ENCODE measurements at regions not wholly inside any gene's neighbourhood (a gene's known extent, or its start where the extent isn't known, plus 50 kb on each side); places are given as distances from the start of the nearest gene placed in this dataset.
"Not testable (repeated sequence)": the region's sequence is repeated elsewhere in the genome, so short reads cannot be mapped to it uniquely, and the experiment has no call there.

GRCh38 chr16:9159839-9160550 lies 68.6 kb downstream of the HAPSTR1 start:
- no peaks in the 10 kb centered on the region for H3K9me2 ChIP-seq (replicated peaks; ENCODE audit: insufficient read depth, low read length)
- H3K4me2 ChIP-seq (ENCODE audit: low read depth, low read length): peak overlapping the region; percentile 19; the same call in 1 of the 2 replicates
- no peak overlapping the region for H3K27ac ChIP-seq (ENCODE audit: low read length)
- H3K9me3 ChIP-seq (replicated peaks; ENCODE audit: insufficient read depth, low read length): no peaks in the 10 kb centered on the region
- H3K79me2 ChIP-seq (ENCODE audit: low read length): no peaks in the 10 kb centered on the region
- no peaks in the 10 kb centered on the region for H3K36me3 ChIP-seq (replicated peaks; ENCODE audit: insufficient read depth, low read length)
- TF ChIP-seq CTCF (IDR thresholded peaks at IDR 0.05; ENCODE audit: low read length) (peak; percentile 86), EZH2 (optimal IDR thresholded peaks at IDR 0.05; ENCODE audit: low read depth, low read length) (no peak)
- H3F3A ChIP-seq (ENCODE audit: insufficient read depth, low read length): no peaks in the 10 kb centered on the region
- no peak overlapping the region for H3K9ac ChIP-seq (ENCODE audit: low read length)
- H2AFZ ChIP-seq (ENCODE audit: low read length): 0 out of 2 replicates have a peak overlapping the region, but pooled peaks have one; percentile 1
- peak overlapping the region; percentile 4; the same call in 1 of the 2 replicates for H3K4me3 ChIP-seq (ENCODE audit: low read length)
- H3K4me1 ChIP-seq (ENCODE audit: low read length): no peaks in the 10 kb centered on the region
- H4K20me1 ChIP-seq (ENCODE audit: insufficient read depth, low read length): no peaks in the 10 kb centered on the region
- DNase-seq: peak; percentile 56
- no peaks in the 10 kb centered on the region for H3K27me3 ChIP-seq (replicated peaks; ENCODE audit: insufficient read depth, low read length)

- DNase-seq: no peak
- Histone ChIP-seq H3K9me3 (replicated peaks; ENCODE audit: insufficient read depth, low read length) (no peaks in the 10 kb centered on the region), H3K79me2 (ENCODE audit: low read length) (no peaks in the 10 kb centered on the region), H3K9me2 (replicated peaks; ENCODE audit: insufficient read depth, low read length) (no peaks in the 10 kb centered on the region), H3K27ac (ENCODE audit: low read length) (no peak overlapping the region), H3F3A (ENCODE audit: insufficient read depth, low read length) (no peaks in the 10 kb centered on the region), H2AFZ (ENCODE audit: low read length) (0 out of 2 replicates have a peak overlapping the region, but pooled peaks have one; percentile 1), H3K4me2 (ENCODE audit: low read depth, low read length) (peak overlapping the region; percentile 19; the same call in 1 of the 2 replicates), H3K4me1 (ENCODE audit: low read length) (no peaks in the 10 kb centered on the region), H3K4me3 (ENCODE audit: low read length) (peak overlapping the region; percentile 4; the same call in 1 of the 2 replicates), H3K27me3 (replicated peaks; ENCODE audit: insufficient read depth, low read length) (no peaks in the 10 kb centered on the region), H4K20me1 (ENCODE audit: insufficient read depth, low read length) (no peaks in the 10 kb centered on the region), H3K9ac (ENCODE audit: low read length) (no peak overlapping the region), H3K36me3 (replicated peaks; ENCODE audit: insufficient read depth, low read length) (no peaks in the 10 kb centered on the region)
- TF ChIP-seq CTCF (IDR thresholded peaks at IDR 0.05; ENCODE audit: low read length): no peak
- no peak for TF ChIP-seq EZH2 (optimal IDR thresholded peaks at IDR 0.05; ENCODE audit: low read depth, low read length)
- TF ChIP-seq EZH2phosphoT487 (IDR thresholded peaks at IDR 0.05; ENCODE audit: low read length): no peak
Observed at GRCh38 chr16:9160551-9160911, 69.1 kb downstream of the HAPSTR1 start.

- Histone ChIP-seq H3K4me3 (ENCODE audit: low read length) (no peak overlapping the region), H2AFZ (ENCODE audit: low read length) (no peak overlapping the region), H3K9ac (ENCODE audit: low read length) (no peak overlapping the region), H3K4me2 (ENCODE audit: low read depth, low read length) (no peak overlapping the region), H3K79me2 (ENCODE audit: low read length) (no peaks in the 10 kb centered on the region), H4K20me1 (ENCODE audit: insufficient read depth, low read length) (no peaks in the 10 kb centered on the region), H3K9me3 (replicated peaks; ENCODE audit: insufficient read depth, low read length) (no peaks in the 10 kb centered on the region), H3K27ac (ENCODE audit: low read length) (no peak overlapping the region), H3K27me3 (replicated peaks; ENCODE audit: insufficient read depth, low read length) (no peaks in the 10 kb centered on the region), H3K4me1 (ENCODE audit: low read length) (no peaks in the 10 kb centered on the region), H3K9me2 (replicated peaks; ENCODE audit: insufficient read depth, low read length) (no peaks in the 10 kb centered on the region), H3K36me3 (replicated peaks; ENCODE audit: insufficient read depth, low read length) (no peaks in the 10 kb centered on the region), H3F3A (ENCODE audit: insufficient read depth, low read length) (no peaks in the 10 kb centered on the region)
- TF ChIP-seq CTCF (IDR thresholded peaks at IDR 0.05; ENCODE audit: low read length): no peak
- TF ChIP-seq EZH2phosphoT487 (IDR thresholded peaks at IDR 0.05; ENCODE audit: low read length): no peak
- no peak for TF ChIP-seq EZH2 (optimal IDR thresholded peaks at IDR 0.05; ENCODE audit: low read depth, low read length)
- no peak for DNase-seq
Observed at GRCh38 chr16:9165681-9166080, 74.2 kb downstream of the HAPSTR1 start.

- H2AFZ ChIP-seq (ENCODE audit: low read length); H3K4me3 ChIP-seq (ENCODE audit: low read length); H3K4me2 ChIP-seq (ENCODE audit: low read depth, low read length); H3K27me3 ChIP-seq (replicated peaks; ENCODE audit: insufficient read depth, low read length); DNase-seq; H3K9ac ChIP-seq (ENCODE audit: low read length); H3F3A ChIP-seq (ENCODE audit: insufficient read depth, low read length); H3K4me1 ChIP-seq (ENCODE audit: low read length); H3K36me3 ChIP-seq (replicated peaks; ENCODE audit: insufficient read depth, low read length); H3K9me3 ChIP-seq (replicated peaks; ENCODE audit: insufficient read depth, low read length); H3K27ac ChIP-seq (ENCODE audit: low read length); H3K9me2 ChIP-seq (replicated peaks; ENCODE audit: insufficient read depth, low read length); H3K79me2 ChIP-seq (ENCODE audit: low read length); H4K20me1 ChIP-seq (ENCODE audit: insufficient read depth, low read length): not testable (repeated sequence)
Observed at GRCh38 chr16:9166326-9166993, 75.0 kb downstream of the HAPSTR1 start.
